ENCODE measurements at regions not wholly inside any gene's neighbourhood (a gene's known extent, or its start where the extent isn't known, plus 50 kb on each side); places are given as distances from the start of the nearest gene placed in this dataset.

- TF ChIP-seq CTCF (conservative IDR thresholded peaks at IDR 0.05 in 1 of 2, IDR thresholded peaks at IDR 0.05 in 1 of 2; ENCODE audit: low read depth in 1 of 2, low read length in 2 of 2) = no peak
- no peak for TF ChIP-seq EZH2 (IDR thresholded peaks at IDR 0.05; ENCODE audit: low read length, missing control alignments)
These were observed 585.0 kb upstream of the GCFC2 start for GRCh38 chr2:76295762-76296161.
